GM18867 (cell line): ENCODE measurements at regions not wholly inside any gene's neighbourhood (a gene's known extent, or its start where the extent isn't known, plus 50 kb on each side); places are given as distances from the start of the nearest gene placed in this dataset.
"Not testable (repeated sequence)": the region's sequence is repeated elsewhere in the genome, so short reads cannot be mapped to it uniquely, and the experiment has no call there.

Experiments
- ATAC-seq: cut with Tn5 transposase; IDR thresholded peaks from one replicate; pipeline ENCODE4 v1.9.1; 2021; ENCODE audit warnings: mild to moderate bottlenecking, moderate library complexity; ENCODE audit not compliant: unreplicated experiment

GRCh38 chr9:21591221-21592062, 109.3 kb upstream of the IFNE start:
- peak; percentile 81 for ATAC-seq

GRCh38 chr9:21592063-21592338, 109.9 kb upstream of the IFNE start:
- no peak for ATAC-seq

GRCh38 chr9:21597284-21597683, 115.2 kb upstream of the IFNE start:
- ATAC-seq = no peak

GRCh38 chr9:21598749-21599148, 116.6 kb upstream of the IFNE start:
- no peak for ATAC-seq

- no peak for ATAC-seq
Observed at GRCh38 chr9:21605489-21605931, 123.4 kb upstream of the IFNE start.

- no peak for ATAC-seq
Observed at GRCh38 chr9:21607576-21607975, 125.5 kb upstream of the IFNE start.

GRCh38 chr9:21608200-21608599, 126.1 kb upstream of the IFNE start:
- ATAC-seq = no peak

GRCh38 chr9:21609506-21609905, 127.4 kb upstream of the IFNE start:
- no peak for ATAC-seq

GRCh38 chr9:21611891-21612290, 129.8 kb upstream of the IFNE start:
- ATAC-seq = no peak

GRCh38 chr9:21615018-21615417, 132.9 kb upstream of the IFNE start:
- ATAC-seq = no peak

GRCh38 chr9:21615446-21615845, 133.3 kb upstream of the IFNE start:
- ATAC-seq = no peak

- no peak for ATAC-seq
Observed at GRCh38 chr9:21616082-21616778, 134.1 kb upstream of the IFNE start.

GRCh38 chr9:21624675-21625644, 142.8 kb upstream of the IFNE start:
- no peak for ATAC-seq

GRCh38 chr9:21626493-21626892, 144.4 kb upstream of the IFNE start:
- ATAC-seq = no peak

- not testable (repeated sequence) for ATAC-seq
Observed at GRCh38 chr9:21628954-21629353, 146.8 kb upstream of the IFNE start.

GRCh38 chr9:21634951-21635350, 152.8 kb upstream of the IFNE start:
- no peak for ATAC-seq

- ATAC-seq = no peak
Observed at GRCh38 chr9:21638104-21638503, 156.0 kb upstream of the IFNE start.

- ATAC-seq = no peak
Observed at GRCh38 chr9:21653091-21653490, 149.3 kb upstream of the MTAP start.

GRCh38 chr9:21653589-21653988, 148.8 kb upstream of the MTAP start:
- no peak for ATAC-seq

GRCh38 chr9:21656776-21657674, 145.4 kb upstream of the MTAP start:
- no peak for ATAC-seq
